ENCODE measurements at regions not wholly inside any gene's neighbourhood (a gene's known extent, or its start where the extent isn't known, plus 50 kb on each side); places are given as distances from the start of the nearest gene placed in this dataset.

- no peak overlapping the region for H3K4me3 ChIP-seq (ENCODE audit: low read depth, low read length)
- TF ChIP-seq, protein P1, sequence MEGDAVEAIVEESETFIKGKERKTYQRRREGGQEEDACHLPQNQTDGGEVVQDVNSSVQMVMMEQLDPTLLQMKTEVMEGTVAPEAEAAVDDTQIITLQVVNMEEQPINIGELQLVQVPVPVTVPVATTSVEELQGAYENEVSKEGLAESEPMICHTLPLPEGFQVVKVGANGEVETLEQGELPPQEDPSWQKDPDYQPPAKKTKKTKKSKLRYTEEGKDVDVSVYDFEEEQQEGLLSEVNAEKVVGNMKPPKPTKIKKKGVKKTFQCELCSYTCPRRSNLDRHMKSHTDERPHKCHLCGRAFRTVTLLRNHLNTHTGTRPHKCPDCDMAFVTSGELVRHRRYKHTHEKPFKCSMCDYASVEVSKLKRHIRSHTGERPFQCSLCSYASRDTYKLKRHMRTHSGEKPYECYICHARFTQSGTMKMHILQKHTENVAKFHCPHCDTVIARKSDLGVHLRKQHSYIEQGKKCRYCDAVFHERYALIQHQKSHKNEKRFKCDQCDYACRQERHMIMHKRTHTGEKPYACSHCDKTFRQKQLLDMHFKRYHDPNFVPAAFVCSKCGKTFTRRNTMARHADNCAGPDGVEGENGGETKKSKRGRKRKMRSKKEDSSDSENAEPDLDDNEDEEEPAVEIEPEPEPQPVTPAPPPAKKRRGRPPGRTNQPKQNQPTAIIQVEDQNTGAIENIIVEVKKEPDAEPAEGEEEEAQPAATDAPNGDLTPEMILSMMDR (IDR thresholded peaks at IDR 0.05; ENCODE audit: insufficient read depth, low read length), result no peak
- DNase-seq (ENCODE audit: low read depth), result no peak
Measured at GRCh38 chr19:30718014-30718413, 345.8 kb downstream of the ZNF536 start.

- DNase-seq (ENCODE audit: low read depth), result no peak
- TF ChIP-seq, protein P1 (IDR thresholded peaks at IDR 0.05; ENCODE audit: insufficient read depth, low read length), result no peak
Measured at GRCh38 chr19:30717381-30717780, 345.2 kb downstream of the ZNF536 start.

GRCh38 chr19:30712431-30713337 lies 340.5 kb downstream of the ZNF536 start:
- no peak overlapping the region for H3K4me3 ChIP-seq (ENCODE audit: low read depth, low read length)
- no peak for DNase-seq (ENCODE audit: low read depth)
- TF ChIP-seq, protein P1 (IDR thresholded peaks at IDR 0.05; ENCODE audit: insufficient read depth, low read length), result no peak

More at GRCh38 chr19:30717381-30717780, 345.2 kb downstream of the ZNF536 start:
- H3K4me3 ChIP-seq (ENCODE audit: low read depth, low read length), result no peak overlapping the region

DNA sequence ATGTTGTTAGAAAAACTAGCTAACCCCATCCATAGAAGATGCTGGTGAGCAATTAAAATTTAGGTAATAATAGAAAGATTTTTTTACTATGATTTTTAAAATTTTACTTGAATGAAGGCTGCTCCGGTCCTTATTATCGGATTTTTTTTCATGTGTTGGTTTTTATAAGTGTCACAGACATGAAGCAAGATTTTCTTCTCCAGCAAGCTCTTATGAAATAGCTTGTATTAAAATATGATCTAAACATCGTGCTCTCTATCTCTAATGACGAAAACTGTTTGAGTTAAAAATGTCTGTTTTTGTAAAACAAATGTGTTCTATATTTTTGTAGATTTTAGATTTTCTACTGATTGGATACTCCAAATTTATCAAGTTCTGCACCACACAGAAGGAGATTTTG lies 339.6 kb downstream of the ZNF536 start:
- DNase-seq (ENCODE audit: low read depth), result no peak
- TF ChIP-seq, protein P1 (IDR thresholded peaks at IDR 0.05; ENCODE audit: insufficient read depth, low read length), result no peak
- no peak overlapping the region for H3K4me3 ChIP-seq (ENCODE audit: low read depth, low read length)

- H3K4me3 ChIP-seq (ENCODE audit: low read depth, low read length), result no peak overlapping the region
- TF ChIP-seq, protein P1 (IDR thresholded peaks at IDR 0.05; ENCODE audit: insufficient read depth, low read length), result no peak
- DNase-seq (ENCODE audit: low read depth), result no peak
Measured at GRCh38 chr19:30711296-30711695, 339.1 kb downstream of the ZNF536 start.

DNA sequence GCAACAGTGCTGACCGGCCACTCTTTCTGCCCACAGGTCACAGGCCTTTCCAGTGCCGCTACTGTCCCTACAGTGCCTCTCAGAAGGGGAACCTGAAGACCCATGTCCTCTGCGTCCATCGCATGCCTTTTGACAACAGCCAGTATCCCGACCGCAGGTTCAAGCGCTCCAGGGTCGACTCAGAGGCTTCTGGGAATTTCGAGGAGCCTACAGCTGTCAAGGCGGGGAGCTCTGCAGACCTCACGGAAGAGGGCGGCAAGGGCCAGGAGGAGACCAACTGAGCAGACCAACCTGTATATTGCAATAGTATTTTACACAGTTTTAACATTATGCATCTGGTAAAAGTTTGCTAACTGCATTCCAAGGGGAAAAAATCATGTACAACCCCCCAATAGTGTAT lies 338.5 kb downstream of the ZNF536 start:
- TF ChIP-seq, protein P1 (IDR thresholded peaks at IDR 0.05; ENCODE audit: insufficient read depth, low read length), result no peak
- no peak for DNase-seq (ENCODE audit: low read depth)
- no peak overlapping the region for H3K4me3 ChIP-seq (ENCODE audit: low read depth, low read length)

All from fibroblast of the aortic adventitia (primary cell).